Neural cell (in vitro differentiated cells): ENCODE measurements at regions not wholly inside any gene's neighbourhood (a gene's known extent, or its start where the extent isn't known, plus 50 kb on each side); places are given as distances from the start of the nearest gene placed in this dataset.

Experiments used
- H2AFZ ChIP-seq: fragments of 200-600, 300-800 bp; sonication (generic), shearing (Covaris generic); 2 replicates; pipeline ENCODE4 v1.6.0; 2014; ENCODE audit warnings: low read depth, mild to moderate bottlenecking, antibody characterized with exemption, low read length, moderate library complexity
- H3F3A ChIP-seq: fragments of 200-600 bp; shearing (Covaris generic); 2 replicates; pipeline ENCODE4 v1.6.1; 2016; ENCODE audit warnings: mild to moderate bottlenecking, moderate library complexity, mixed read lengths, antibody characterized with exemption, low read length; ENCODE audit not compliant: insufficient read depth, poor library complexity, severe bottlenecking
- H3K27ac ChIP-seq: fragments of 200-600, 300-800 bp; sonication (generic), shearing (Covaris generic); 2 replicates; pipeline ENCODE4 v1.5.1; 2014; ENCODE audit warnings: mild to moderate bottlenecking, low read length, moderate library complexity
- H3K27me3 ChIP-seq: fragments of 300-800, 200-600 bp; sonication (generic), shearing (Covaris generic); 2 replicates; pipeline ENCODE4 v1.6.0; 2014; ENCODE audit warnings: mild to moderate bottlenecking, low read depth, low read length, moderate library complexity; ENCODE audit not compliant: insufficient read depth
- H3K36me3 ChIP-seq: fragments of 300-800, 200-600 bp; sonication (generic), shearing (Covaris generic); 2 replicates; pipeline ENCODE4 v1.5.1; 2014; ENCODE audit warnings: mild to moderate bottlenecking, antibody characterized with exemption, low read length, moderate library complexity; ENCODE audit not compliant: insufficient read depth
- H3K4me2 ChIP-seq: fragments of 300-800, 200-600 bp; sonication (generic), shearing (Covaris generic); 2 replicates; pipeline ENCODE4 v1.6.0; 2014; ENCODE audit warnings: mild to moderate bottlenecking, low read length
- H3K4me3 ChIP-seq: fragments of 300-800, 200-600 bp; sonication (generic), shearing (Covaris generic); 2 replicates; pipeline ENCODE4 v1.5.1; 2014; ENCODE audit warnings: mild to moderate bottlenecking, low read length, moderate library complexity
- H3K79me2 ChIP-seq: fragments of 200-600 bp; shearing (Covaris generic); replicated peaks from 2 replicates; pipeline ENCODE4 v1.6.0; 2014; ENCODE audit warnings: mild to moderate bottlenecking, low read length, moderate library complexity; ENCODE audit not compliant: insufficient read depth
- H3K9ac ChIP-seq: fragments of 300-800, 200-600 bp; sonication (generic), shearing (Covaris generic); 2 replicates; pipeline ENCODE4 v1.6.1; 2016; ENCODE audit warnings: mild to moderate bottlenecking, low read length, mixed read lengths
- H3K9me2 ChIP-seq: fragments of 200-600 bp; shearing (Covaris generic); 2 replicates; pipeline ENCODE4 v1.6.1; 2016; ENCODE audit warnings: mild to moderate bottlenecking, low read length, mixed read lengths; ENCODE audit not compliant: insufficient read depth
- H3K9me3 ChIP-seq: fragments of 200-600, 300-800 bp; sonication (generic), shearing (Covaris generic); 2 replicates; pipeline ENCODE4 v1.6.1; 2016; ENCODE audit warnings: mild to moderate bottlenecking, mixed run types, low read length, moderate library complexity, mixed read lengths
- H4K20me1 ChIP-seq: fragments of 200-600 bp; shearing (Covaris generic); 2 replicates; pipeline ENCODE4 v1.6.1; 2016; ENCODE audit warnings: mild to moderate bottlenecking, mixed run types; ENCODE audit not compliant: insufficient read depth
- CTCF ChIP-seq: fragments of 450-650 bp; IDR thresholded peaks from 2 replicates; pipeline ENCODE4 v1.5.1; 2014; ENCODE audit warnings: antibody characterized with exemption, mild to moderate bottlenecking, moderate library complexity; ENCODE audit not compliant: poor library complexity, severe bottlenecking
- EP300 ChIP-seq: fragments of 450-650 bp; conservative IDR thresholded peaks from 2 replicates; pipeline ENCODE4 v1.6.1; 2014; ENCODE audit warnings: antibody characterized with exemption, mild to moderate bottlenecking, moderate library complexity; ENCODE audit not compliant: poor library complexity, severe bottlenecking
- EZH2 ChIP-seq: fragments of 200-600, 300-800 bp; shearing (Covaris generic), sonication (generic); IDR thresholded peaks from 2 replicates; pipeline ENCODE4 v1.6.1; 2014; ENCODE audit warnings: antibody characterized with exemption, low read length, borderline replicate concordance, mild to moderate bottlenecking; ENCODE audit not compliant: insufficient read depth, poor library complexity, severe bottlenecking
- MXI1 ChIP-seq: fragments of 450-650 bp; conservative IDR thresholded peaks from 2 replicates; pipeline ENCODE4 v1.6.1; 2014; ENCODE audit warnings: antibody characterized with exemption, mild to moderate bottlenecking; ENCODE audit not compliant: poor library complexity, severe bottlenecking
- POLR2AphosphoS5 ChIP-seq: IDR thresholded peaks from 2 replicates; pipeline ENCODE4 v1.6.1; 2012
- RAD21 ChIP-seq: fragments of 450-650 bp; conservative IDR thresholded peaks from 2 replicates; pipeline ENCODE4 v1.6.1; 2014; ENCODE audit warnings: antibody characterized with exemption, mild to moderate bottlenecking, moderate library complexity
- REST ChIP-seq: IDR thresholded peaks from 2 replicates; pipeline ENCODE4 v1.6.1; 2012; ENCODE audit warnings: borderline replicate concordance
- SMC3 ChIP-seq: fragments of 450-650 bp; conservative IDR thresholded peaks from 2 replicates; pipeline ENCODE4 v1.6.1; 2014; ENCODE audit warnings: antibody characterized with exemption, mild to moderate bottlenecking, moderate library complexity; ENCODE audit not compliant: poor library complexity
- TAF1 ChIP-seq: IDR thresholded peaks from 2 replicates; pipeline ENCODE4 v1.6.1; 2012; ENCODE audit warnings: low read depth

- TF ChIP-seq SMC3 (no peak), REST (no peak), EP300 (no peak), RAD21 (no peak), CTCF (no peak), EZH2 (no peak), TAF1 (no peak), MXI1 (no peak), POLR2AphosphoS5 (no peak)
- Histone ChIP-seq H2AFZ (no peak overlapping the region), H3F3A (no peaks in the 10 kb centered on the region), H3K27ac (no peak overlapping the region), H3K27me3 (no peaks in the 10 kb centered on the region), H3K9me2 (no peaks in the 10 kb centered on the region), H3K9me3 (no peaks in the 10 kb centered on the region), H3K79me2 (no peaks in the 10 kb centered on the region), H3K9ac (no peak overlapping the region), H3K4me2 (no peak overlapping the region), H3K36me3 (no peaks in the 10 kb centered on the region), H3K4me3 (no peak overlapping the region), H4K20me1 (no peaks in the 10 kb centered on the region)
Observed at GRCh38 chr1:96488777-96489176, 232.8 kb upstream of the PTBP2 start.

- no peaks in the 10 kb centered on the region for H3K9me3 ChIP-seq
- no peaks in the 10 kb centered on the region for H4K20me1 ChIP-seq
- no peaks in the 10 kb centered on the region for H3K9me2 ChIP-seq
- no peaks in the 10 kb centered on the region for H3F3A ChIP-seq
- no peak overlapping the region for H3K4me3 ChIP-seq
- no peak overlapping the region for H3K9ac ChIP-seq
- H3K27ac ChIP-seq = no peak overlapping the region
- no peak overlapping the region for H2AFZ ChIP-seq
- H3K27me3 ChIP-seq = no peaks in the 10 kb centered on the region
- no peak for TF ChIP-seq TAF1
- no peaks in the 10 kb centered on the region for H3K36me3 ChIP-seq
- H3K4me2 ChIP-seq = no peak overlapping the region
- no peaks in the 10 kb centered on the region for H3K79me2 ChIP-seq
Observed at GRCh38 chr1:96492236-96492635, 229.3 kb upstream of the PTBP2 start.

- H3K27ac ChIP-seq = no peak overlapping the region
- no peak overlapping the region for H3K4me2 ChIP-seq
- no peaks in the 10 kb centered on the region for H3K9me3 ChIP-seq
- no peaks in the 10 kb centered on the region for H3K9me2 ChIP-seq
- no peaks in the 10 kb centered on the region for H3K79me2 ChIP-seq
- no peaks in the 10 kb centered on the region for H3F3A ChIP-seq
- no peaks in the 10 kb centered on the region for H3K27me3 ChIP-seq
- no peak for TF ChIP-seq RAD21
- TF ChIP-seq POLR2AphosphoS5 = no peak
- no peak for TF ChIP-seq MXI1
- no peak for TF ChIP-seq EP300
- TF ChIP-seq REST = no peak
- TF ChIP-seq SMC3 = no peak
- TF ChIP-seq EZH2 = no peak
- no peak for TF ChIP-seq CTCF
- no peak for TF ChIP-seq TAF1
- no peaks in the 10 kb centered on the region for H4K20me1 ChIP-seq
- no peaks in the 10 kb centered on the region for H3K36me3 ChIP-seq
- H3K9ac ChIP-seq = no peak overlapping the region
- no peak overlapping the region for H3K4me3 ChIP-seq
- H2AFZ ChIP-seq = no peak overlapping the region
Observed at GRCh38 chr1:96498744-96499340, 222.7 kb upstream of the PTBP2 start.
